Kidney (tissue), 13 donors: ENCODE measurements at regions not wholly inside any gene's neighbourhood (a gene's known extent, or its start where the extent isn't known, plus 50 kb on each side); places are given as distances from the start of the nearest gene placed in this dataset.

Experiments used
- DNase-seq, 5 donors: peaks; one replicate each; pipeline ENCODE4 v3.0.0-alpha.2; 2013 to 2020
- FAIRE-seq: peaks from 2 replicates; lab custom pipeline; 2012; peaks lifted over from hg19 to GRCh38; lab: Jason Lieb, UNC
- H3K27ac ChIP-seq, 2 donors: one replicate each; pipeline ENCODE4 v1.7.0; 2013; ENCODE audit warnings: low read depth in 2 of 2, low read length in 2 of 2, inconsistent platforms in 1 of 2
- H3K27me3 ChIP-seq: one replicate; pipeline ENCODE4 v1.7.1; 2013; ENCODE audit warnings: low read length, inconsistent platforms; ENCODE audit not compliant: control insufficient read depth, insufficient read depth
- H3K36me3 ChIP-seq, 3 donors: one replicate each; pipeline versions ENCODE4 v1.7.0 to v1.7.1; 2013; ENCODE audit warnings: low read length in 3 of 3, control low read depth in 1 of 3, inconsistent platforms in 1 of 3; ENCODE audit not compliant: insufficient read depth in 3 of 3, control insufficient read depth in 2 of 3
- H3K4me1 ChIP-seq, 3 donors: one replicate each; pipeline versions ENCODE4 v1.7.0 to v1.7.1; 2013; ENCODE audit warnings: low read length in 3 of 3, inconsistent platforms in 1 of 3, low read depth in 1 of 3; ENCODE audit not compliant: control insufficient read depth in 2 of 3, insufficient read depth in 2 of 3
- H3K4me3 ChIP-seq, 3 donors: one replicate each; pipeline versions ENCODE4 v1.7.0 to v1.8.1; 2013; ENCODE audit warnings: low read length in 3 of 3, control low read depth in 1 of 3, inconsistent platforms in 1 of 3
- H3K9ac ChIP-seq, 3 donors: one replicate each; pipeline versions ENCODE4 v1.7.0 to v1.7.1; 2013; ENCODE audit warnings: low read length in 3 of 3, control low read depth in 1 of 3, inconsistent platforms in 1 of 3
- H3K9me3 ChIP-seq, 3 donors: one replicate each; pipeline versions ENCODE4 v1.7.0 to v1.7.1; 2013; ENCODE audit warnings: low read length in 3 of 3, control low read depth in 1 of 3, inconsistent platforms in 1 of 3; ENCODE audit not compliant: control insufficient read depth in 2 of 3, insufficient read depth in 1 of 3
- CTCF ChIP-seq: IDR thresholded peaks from 3 replicates; pipeline ENCODE4 v1.5.1; 2012; ENCODE audit warnings: mild to moderate bottlenecking, moderate library complexity, borderline replicate concordance; ENCODE audit not compliant: insufficient read depth; ENCODE audit errors: extremely low read depth
- intact Hi-C: fragments of 100-400 bp; cut with DNase I; formaldehyde crosslinking; loops from one replicate; pipeline ENCODE4 v1.11.1; 2022
- donor health status: control.
- donor health status: control.
- donor health status: control.
- donor health status: control.
- donor health status: control.
- donor health status: DM: yes; HTN: yes; CAD: no.
- donor health status: Normal renal cell carcinoma (clear cell type).

GRCh38 chr2:15803543-15804245, 136.7 kb upstream of the MYCN start:
- FAIRE-seq: no peak
- no peaks in the 10 kb centered on the region for H3K36me3 ChIP-seq
- H3K9ac ChIP-seq: no peak overlapping the region
- no peak for TF ChIP-seq CTCF
- peak in 1 of 5 donors; percentile 45 for DNase-seq
- H3K4me1 ChIP-seq: peaks cover 0 to 7% (median 0%) of the 10 kb centered on the region in 3 donors
- no peak overlapping the region for H3K4me3 ChIP-seq
- intact Hi-C loops: no loop called here
- H3K9me3 ChIP-seq: no peaks in the 10 kb centered on the region
- no peaks in the 10 kb centered on the region for H3K27me3 ChIP-seq
- H3K27ac ChIP-seq: no peak overlapping the region

DNA sequence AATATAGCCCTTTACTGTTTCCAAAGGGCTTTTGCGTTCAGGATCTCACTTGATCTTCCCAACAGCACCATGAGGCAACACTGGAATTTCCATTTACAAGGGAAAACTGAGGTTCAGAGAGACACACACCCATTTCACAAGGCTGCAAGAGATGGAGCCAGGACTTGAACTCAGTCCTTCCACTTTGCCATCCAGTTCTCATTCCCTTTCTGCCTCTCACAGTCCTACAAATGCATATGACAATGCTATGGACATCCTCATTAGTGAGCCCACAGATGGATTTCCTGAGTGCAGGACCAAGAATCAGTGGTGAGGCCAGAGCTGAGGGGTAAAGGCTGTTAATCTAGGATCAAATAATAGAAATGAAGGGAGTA, 136.1 kb upstream of the MYCN start:
- Histone ChIP-seq H3K27ac (no peak overlapping the region), H3K27me3 (no peaks in the 10 kb centered on the region), H3K36me3 (no peaks in the 10 kb centered on the region), H3K4me1 (peaks cover 0 to 7% (median 3%) of the 10 kb centered on the region in 3 donors), H3K4me3 (no peak overlapping the region), H3K9ac (no peak overlapping the region), H3K9me3 (no peaks in the 10 kb centered on the region)
- intact Hi-C loops: no loop called here
- DNase-seq (no peak), FAIRE-seq (no peak)
- no peak for TF ChIP-seq CTCF

DNA sequence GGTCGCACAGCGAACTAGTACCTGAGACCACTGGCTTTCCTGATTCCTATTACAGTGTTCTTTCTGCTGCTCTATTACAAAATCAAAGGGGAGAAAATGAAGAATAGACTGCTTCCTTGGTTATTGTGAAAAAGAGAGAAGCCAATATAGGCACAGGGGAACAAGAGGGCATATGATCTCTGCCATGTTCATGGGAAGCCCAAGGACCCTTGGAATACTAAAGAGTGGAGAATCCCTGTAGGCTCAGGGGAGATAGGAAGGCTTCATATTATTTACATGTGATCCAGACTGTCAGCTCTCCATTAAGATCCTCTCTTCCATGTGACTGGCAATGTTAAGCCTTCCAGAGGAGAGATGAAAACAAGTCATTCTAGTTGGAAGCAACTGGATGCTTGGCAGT, 135.7 kb upstream of the MYCN start:
- no peak for TF ChIP-seq CTCF
- Histone ChIP-seq H3K4me1 (peaks cover 0 to 7% (median 3%) of the 10 kb centered on the region in 3 donors), H3K4me3 (no peak overlapping the region), H3K27me3 (no peaks in the 10 kb centered on the region), H3K9me3 (no peaks in the 10 kb centered on the region), H3K9ac (no peak overlapping the region), H3K36me3 (no peaks in the 10 kb centered on the region), H3K27ac (no peak overlapping the region)
- DNase-seq (no peak), FAIRE-seq (no peak)
- intact Hi-C loops: no loop called here

GRCh38 chr2:15805206-15805605, 135.1 kb upstream of the MYCN start:
- H3K27ac ChIP-seq: no peak overlapping the region
- no peaks in the 10 kb centered on the region for H3K9me3 ChIP-seq
- peaks cover 0 to 7% (median 7%) of the 10 kb centered on the region in 3 donors for H3K4me1 ChIP-seq
- no peak overlapping the region for H3K9ac ChIP-seq
- intact Hi-C loops: no loop called here
- FAIRE-seq: no peak
- H3K4me3 ChIP-seq: no peak overlapping the region
- no peak for DNase-seq
- no peak for TF ChIP-seq CTCF
- no peaks in the 10 kb centered on the region for H3K27me3 ChIP-seq
- H3K36me3 ChIP-seq: no peaks in the 10 kb centered on the region
